ENCODE measurements at regions not wholly inside any gene's neighbourhood (a gene's known extent, or its start where the extent isn't known, plus 50 kb on each side); places are given as distances from the start of the nearest gene placed in this dataset.

- TF ChIP-seq CTCF (tag by site-specific recombination; IDR thresholded peaks at IDR 0.05) (no peak), ZNF311 (tag by site-specific recombination; IDR thresholded peaks at IDR 0.05; ENCODE audit: borderline replicate concordance) (no peak), ZNF174 (tag by site-specific recombination; IDR thresholded peaks at IDR 0.05) (no peak), YY1 (tag by site-specific recombination; IDR thresholded peaks at IDR 0.05) (no peak), ZBTB8A (tag by site-specific recombination; IDR thresholded peaks at IDR 0.05) (no peak), ZNF416 (tag by site-specific recombination; IDR thresholded peaks at IDR 0.05) (no peak)
- TF ChIP-seq, protein P1, sequence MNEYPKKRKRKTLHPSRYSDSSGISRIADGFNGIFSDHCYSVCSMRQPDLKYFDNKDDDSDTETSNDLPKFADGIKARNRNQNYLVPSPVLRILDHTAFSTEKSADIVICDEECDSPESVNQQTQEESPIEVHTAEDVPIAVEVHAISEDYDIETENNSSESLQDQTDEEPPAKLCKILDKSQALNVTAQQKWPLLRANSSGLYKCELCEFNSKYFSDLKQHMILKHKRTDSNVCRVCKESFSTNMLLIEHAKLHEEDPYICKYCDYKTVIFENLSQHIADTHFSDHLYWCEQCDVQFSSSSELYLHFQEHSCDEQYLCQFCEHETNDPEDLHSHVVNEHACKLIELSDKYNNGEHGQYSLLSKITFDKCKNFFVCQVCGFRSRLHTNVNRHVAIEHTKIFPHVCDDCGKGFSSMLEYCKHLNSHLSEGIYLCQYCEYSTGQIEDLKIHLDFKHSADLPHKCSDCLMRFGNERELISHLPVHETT (tag by site-specific recombination; IDR thresholded peaks at IDR 0.05), result no peak
Measured at GRCh38 chr12:4031703-4032291, 158.6 kb upstream of the PARP11 start.
